ENCODE measurements at regions not wholly inside any gene's neighbourhood (a gene's known extent, or its start where the extent isn't known, plus 50 kb on each side); places are given as distances from the start of the nearest gene placed in this dataset.
"Not testable (repeated sequence)": the region's sequence is repeated elsewhere in the genome, so short reads cannot be mapped to it uniquely, and the experiment has no call there.

DNA sequence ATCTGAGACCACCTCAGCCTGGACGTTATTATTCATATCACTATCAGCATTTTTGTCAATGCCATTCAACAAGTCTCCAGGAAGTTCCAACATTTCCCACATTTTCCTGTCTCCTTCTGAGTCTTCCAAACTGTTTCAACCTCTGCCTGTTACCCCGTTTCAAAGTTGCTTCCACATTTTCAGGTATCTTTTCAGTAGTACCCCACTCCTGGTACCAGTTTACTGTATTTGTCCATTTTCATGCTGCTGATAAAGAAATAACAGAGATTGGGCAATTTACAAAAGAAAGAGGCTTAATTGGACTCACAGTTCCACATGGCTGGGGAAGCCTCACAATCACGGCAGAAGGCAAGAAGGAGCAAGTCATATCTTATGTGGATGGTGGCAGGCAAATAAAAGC lies 565.5 kb downstream of the FRK start:
- Mint-ChIP-seq H3K4me1 (no peaks in the 10 kb centered on the region), H3K4me3 (no peak overlapping the region), H3K36me3 (peaks cover 0 to 5% (median 0%) of the 10 kb centered on the region in 5 donors), H3K27me3 (no peaks in the 10 kb centered on the region), H3K27ac (no peak overlapping the region), H3K9me3 (peaks cover 0 to 21% (median 9%) of the 10 kb centered on the region in 11 donors)
- H3K27ac ChIP-seq (ENCODE audit: low read depth, low read length), result no peak overlapping the region
- ChIA-PET CTCF (no interaction called here), POLR2A (no interaction called here)
- ATAC-seq (no peak), DNase-seq (no peak)
- no peaks in the 10 kb centered on the region for H3K27me3 ChIP-seq (ENCODE audit: control insufficient read depth in 2 of 2, insufficient read depth in 2 of 2, low read length in 2 of 2)
- H3K36me3 ChIP-seq (ENCODE audit: control insufficient read depth in 2 of 3, insufficient read depth in 3 of 3, low read length in 3 of 3), result no peaks in the 10 kb centered on the region
- intact Hi-C loops (cut with micrococcal nuclease), result no loop called here
- no peaks in the 10 kb centered on the region for H3K4me1 ChIP-seq (ENCODE audit: control insufficient read depth in 2 of 2, insufficient read depth in 2 of 2, low read length in 2 of 2)
- H3K9me3 ChIP-seq (ENCODE audit: control insufficient read depth in 2 of 3, low read length in 3 of 3), result no peaks in the 10 kb centered on the region
- no peak overlapping the region for H3K4me3 ChIP-seq (ENCODE audit: low read length)

- ATAC-seq, result no peak
- Histone ChIP-seq H3K36me3 (ENCODE audit: control insufficient read depth in 2 of 3, insufficient read depth in 3 of 3, low read length in 3 of 3) (no peaks in the 10 kb centered on the region), H3K9me3 (ENCODE audit: control insufficient read depth in 2 of 3, low read length in 3 of 3) (no peaks in the 10 kb centered on the region), H3K27ac (ENCODE audit: low read depth, low read length) (no peak overlapping the region), H3K4me3 (ENCODE audit: low read length) (no peak overlapping the region), H3K4me1 (ENCODE audit: control insufficient read depth in 2 of 2, insufficient read depth in 2 of 2, low read length in 2 of 2) (no peaks in the 10 kb centered on the region), H3K27me3 (ENCODE audit: control insufficient read depth in 2 of 2, insufficient read depth in 2 of 2, low read length in 2 of 2) (no peaks in the 10 kb centered on the region)
- peaks cover 0 to 11% (median 4%) of the 10 kb centered on the region in 11 donors for H3K9me3 Mint-ChIP-seq
- no peaks in the 10 kb centered on the region for H3K4me1 Mint-ChIP-seq
- no peak overlapping the region for H3K4me3 Mint-ChIP-seq
- no peaks in the 10 kb centered on the region for H3K27me3 Mint-ChIP-seq
- intact Hi-C loops (cut with micrococcal nuclease), result no loop called here
- DNase-seq, result no peak
- POLR2A ChIA-PET, result no interaction called here
- no peak overlapping the region for H3K27ac Mint-ChIP-seq
- H3K36me3 Mint-ChIP-seq, result no peaks in the 10 kb centered on the region
- CTCF ChIA-PET, result no interaction called here
These were observed 573.4 kb downstream of the FRK start for GRCh38 chr6:115487331-115487730.

- H3K27me3 Mint-ChIP-seq, result no peaks in the 10 kb centered on the region
- DNase-seq (no peak), ATAC-seq (no peak)
- Histone ChIP-seq H3K36me3 (ENCODE audit: control insufficient read depth in 2 of 3, insufficient read depth in 3 of 3, low read length in 3 of 3) (no peaks in the 10 kb centered on the region), H3K27ac (ENCODE audit: low read depth, low read length) (no peak overlapping the region), H3K9me3 (ENCODE audit: control insufficient read depth in 2 of 3, low read length in 3 of 3) (no peaks in the 10 kb centered on the region), H3K27me3 (ENCODE audit: control insufficient read depth in 2 of 2, insufficient read depth in 2 of 2, low read length in 2 of 2) (no peaks in the 10 kb centered on the region), H3K4me3 (ENCODE audit: low read length) (no peak overlapping the region), H3K4me1 (ENCODE audit: control insufficient read depth in 2 of 2, insufficient read depth in 2 of 2, low read length in 2 of 2) (no peaks in the 10 kb centered on the region)
- no peak overlapping the region for H3K4me3 Mint-ChIP-seq
- ChIA-PET POLR2A (no interaction called here), CTCF (no interaction called here)
- intact Hi-C loops (cut with micrococcal nuclease), result no loop called here
- H3K9me3 Mint-ChIP-seq, result peaks cover 0 to 11% (median 4%) of the 10 kb centered on the region in 11 donors
- H3K4me1 Mint-ChIP-seq, result no peaks in the 10 kb centered on the region
- H3K27ac Mint-ChIP-seq, result no peak overlapping the region
- no peaks in the 10 kb centered on the region for H3K36me3 Mint-ChIP-seq
These were observed 575.3 kb downstream of the FRK start for GRCh38 chr6:115485400-115485799.

DNA sequence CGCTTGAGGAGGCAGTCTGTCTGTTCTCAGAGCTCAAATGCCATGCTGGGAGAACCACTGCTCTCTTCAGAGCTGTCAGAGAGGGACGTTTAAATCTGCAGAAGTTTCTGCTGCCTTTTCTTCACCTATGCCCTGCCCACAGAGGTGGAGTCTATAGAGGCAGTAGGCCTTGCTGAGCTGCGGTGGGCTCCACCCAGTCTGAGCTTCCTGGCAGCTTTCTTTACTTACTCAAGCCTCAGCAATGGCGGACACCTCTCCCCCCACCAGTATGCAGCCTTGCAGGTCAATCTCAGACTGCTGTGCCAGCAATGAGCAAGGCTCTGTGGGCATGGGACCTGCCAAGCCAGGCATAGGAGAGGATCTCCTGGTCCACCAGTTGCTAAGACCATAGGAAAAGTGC lies 580.1 kb downstream of the FRK start:
- ATAC-seq; H3K36me3 Mint-ChIP-seq; POLR2A ChIA-PET; H3K27ac Mint-ChIP-seq; H3K27me3 ChIP-seq (ENCODE audit: control insufficient read depth in 2 of 2, insufficient read depth in 2 of 2, low read length in 2 of 2); DNase-seq; H3K27ac ChIP-seq (ENCODE audit: low read depth, low read length); H3K27me3 Mint-ChIP-seq; H3K36me3 ChIP-seq (ENCODE audit: control insufficient read depth in 2 of 3, insufficient read depth in 3 of 3, low read length in 3 of 3); H3K9me3 ChIP-seq (ENCODE audit: control insufficient read depth in 2 of 3, low read length in 3 of 3); H3K4me3 Mint-ChIP-seq; H3K4me1 Mint-ChIP-seq; H3K4me3 ChIP-seq (ENCODE audit: low read length); intact Hi-C loops (cut with micrococcal nuclease); CTCF ChIA-PET; H3K4me1 ChIP-seq (ENCODE audit: control insufficient read depth in 2 of 2, insufficient read depth in 2 of 2, low read length in 2 of 2): not testable (repeated sequence)
- peaks cover 0 to 21% (median 10%) of the 10 kb centered on the region in 11 donors for H3K9me3 Mint-ChIP-seq

DNA sequence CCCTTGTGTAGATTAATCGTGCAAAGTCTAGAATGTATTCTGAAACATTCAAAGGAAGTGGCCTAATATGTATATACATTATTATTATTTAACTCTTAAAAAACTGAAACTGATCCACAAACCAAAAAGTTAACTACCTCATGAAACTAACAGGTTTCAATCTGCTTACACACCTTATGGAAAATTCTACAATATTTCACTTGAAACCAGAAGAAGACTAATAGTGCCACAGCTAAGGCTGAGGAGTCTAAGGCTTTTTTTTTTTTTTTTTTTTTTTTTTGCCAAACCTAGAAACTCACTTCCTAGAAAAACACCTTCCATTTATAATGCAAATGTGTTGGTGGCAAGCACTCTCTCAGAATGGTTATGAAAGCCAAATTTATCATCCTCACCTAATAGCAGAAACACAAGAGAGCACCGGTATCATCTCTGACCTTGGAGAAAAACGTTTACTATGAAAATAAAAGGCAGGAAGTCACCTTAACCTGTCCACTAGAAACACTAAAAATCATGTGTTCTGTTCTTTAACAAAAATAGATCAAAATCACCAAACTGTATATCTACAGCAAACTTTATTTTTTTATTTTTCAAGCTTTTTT lies 586.1 kb downstream of the FRK start:
- no peak overlapping the region for H3K4me3 Mint-ChIP-seq
- DNase-seq (no peak), ATAC-seq (no peak)
- POLR2A ChIA-PET, result no interaction called here
- no peaks in the 10 kb centered on the region for H3K27me3 ChIP-seq (ENCODE audit: control insufficient read depth in 2 of 2, insufficient read depth in 2 of 2, low read length in 2 of 2)
- H3K27ac Mint-ChIP-seq, result no peak overlapping the region
- H3K9me3 ChIP-seq (ENCODE audit: control insufficient read depth in 2 of 3, low read length in 3 of 3), result no peaks in the 10 kb centered on the region
- H3K36me3 Mint-ChIP-seq, result peaks cover 0 to 2% (median 0%) of the 10 kb centered on the region in 5 donors
- peaks cover 1 to 17% (median 4%) of the 10 kb centered on the region in 11 donors for H3K9me3 Mint-ChIP-seq
- H3K4me1 ChIP-seq (ENCODE audit: control insufficient read depth in 2 of 2, insufficient read depth in 2 of 2, low read length in 2 of 2), result no peaks in the 10 kb centered on the region
- intact Hi-C loops (cut with micrococcal nuclease), result no loop called here
- H3K27ac ChIP-seq (ENCODE audit: low read depth, low read length), result no peak overlapping the region
- no peak overlapping the region for H3K4me3 ChIP-seq (ENCODE audit: low read length)
- H3K4me1 Mint-ChIP-seq, result no peaks in the 10 kb centered on the region
- CTCF ChIA-PET, result no interaction called here
- no peaks in the 10 kb centered on the region for H3K27me3 Mint-ChIP-seq
- no peaks in the 10 kb centered on the region for H3K36me3 ChIP-seq (ENCODE audit: control insufficient read depth in 2 of 3, insufficient read depth in 3 of 3, low read length in 3 of 3)

- H3K9me3 ChIP-seq (ENCODE audit: control insufficient read depth in 2 of 3, low read length in 3 of 3), result no peaks in the 10 kb centered on the region
- H3K27me3 ChIP-seq (ENCODE audit: control insufficient read depth in 2 of 2, insufficient read depth in 2 of 2, low read length in 2 of 2), result no peaks in the 10 kb centered on the region
- no peaks in the 10 kb centered on the region for H3K36me3 ChIP-seq (ENCODE audit: control insufficient read depth in 2 of 3, insufficient read depth in 3 of 3, low read length in 3 of 3)
- H3K4me3 ChIP-seq (ENCODE audit: low read length), result no peak overlapping the region
- H3K4me1 ChIP-seq (ENCODE audit: control insufficient read depth in 2 of 2, insufficient read depth in 2 of 2, low read length in 2 of 2), result no peaks in the 10 kb centered on the region
- intact Hi-C loops (cut with micrococcal nuclease), result no loop called here
- ChIA-PET CTCF (no interaction called here), POLR2A (no interaction called here)
- ATAC-seq (no peak), DNase-seq (no peak)
- H3K27ac ChIP-seq (ENCODE audit: low read depth, low read length), result no peak overlapping the region
- Mint-ChIP-seq H3K9me3 (peaks cover 0 to 22% (median 11%) of the 10 kb centered on the region in 11 donors), H3K4me3 (no peak overlapping the region), H3K27ac (no peak overlapping the region), H3K36me3 (no peaks in the 10 kb centered on the region), H3K27me3 (no peaks in the 10 kb centered on the region), H3K4me1 (no peaks in the 10 kb centered on the region)
These were observed 592.3 kb downstream of the FRK start for GRCh38 chr6:115468272-115469005.

DNA sequence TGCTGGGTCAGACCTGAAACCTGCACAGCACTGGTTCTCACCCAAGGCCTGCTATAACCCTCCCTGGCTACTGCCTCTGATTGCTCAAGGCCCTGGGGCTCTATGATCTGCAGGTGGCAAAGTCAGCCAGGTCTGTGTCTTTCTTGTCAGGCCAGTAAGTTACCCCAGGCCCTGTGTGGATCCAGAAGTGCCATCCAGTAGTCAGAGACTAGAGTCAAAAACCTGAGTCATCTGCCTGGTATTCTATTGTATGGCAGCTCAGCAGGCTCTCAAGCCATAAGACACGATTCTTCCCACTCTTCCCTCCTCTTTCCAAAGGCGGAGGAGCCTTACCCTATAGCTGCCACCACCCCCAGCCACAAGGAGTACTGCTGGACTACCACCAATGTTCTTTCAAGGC lies 593.0 kb downstream of the FRK start:
- H3K9me3 ChIP-seq (ENCODE audit: control insufficient read depth in 2 of 3, low read length in 3 of 3), result no peaks in the 10 kb centered on the region
- DNase-seq (no peak), ATAC-seq (no peak)
- no peaks in the 10 kb centered on the region for H3K36me3 ChIP-seq (ENCODE audit: control insufficient read depth in 2 of 3, insufficient read depth in 3 of 3, low read length in 3 of 3)
- no peaks in the 10 kb centered on the region for H3K36me3 Mint-ChIP-seq
- H3K27me3 Mint-ChIP-seq, result no peaks in the 10 kb centered on the region
- H3K9me3 Mint-ChIP-seq, result peaks cover 0 to 29% (median 11%) of the 10 kb centered on the region in 11 donors
- H3K27ac Mint-ChIP-seq, result no peak overlapping the region
- H3K27me3 ChIP-seq (ENCODE audit: control insufficient read depth in 2 of 2, insufficient read depth in 2 of 2, low read length in 2 of 2), result no peaks in the 10 kb centered on the region
- no peaks in the 10 kb centered on the region for H3K4me1 Mint-ChIP-seq
- no peak overlapping the region for H3K27ac ChIP-seq (ENCODE audit: low read depth, low read length)
- intact Hi-C loops (cut with micrococcal nuclease), result no loop called here
- CTCF ChIA-PET, result no interaction called here
- POLR2A ChIA-PET, result no interaction called here
- H3K4me3 ChIP-seq (ENCODE audit: low read length), result no peak overlapping the region
- H3K4me1 ChIP-seq (ENCODE audit: control insufficient read depth in 2 of 2, insufficient read depth in 2 of 2, low read length in 2 of 2), result no peaks in the 10 kb centered on the region
- no peak overlapping the region for H3K4me3 Mint-ChIP-seq

Measured in naive thymus-derived CD4-positive, alpha-beta T cell (primary cell).